HCT116 (cell line): ENCODE measurements at regions not wholly inside any gene's neighbourhood (a gene's known extent, or its start where the extent isn't known, plus 50 kb on each side); places are given as distances from the start of the nearest gene placed in this dataset.

Experiments
- ATAC-seq: fragments of 200-7000 bp; cut with Tn5 transposase; 2 replicates; pipeline ENCODE4 v1.9.1; 2020; ENCODE audit warnings: mild to moderate bottlenecking, moderate library complexity
- BruUV-seq: library from RNA; stranded (reverse); fragments of 400-500 nt; replicated peaks from 2 replicates; lab custom pipeline; 2021; lab: Mats Ljungman, UMichigan
- CTCF ChIA-PET: fragments of 300-600 bp; sonication (Branson Sonifier 250); formaldehyde crosslinking; loops from one replicate; lab custom pipeline; 2021; ENCODE audit warnings: antibody characterized with exemption; lab: Charles Lee
- POLR2A ChIA-PET: fragments of 300-600, 350-600 bp; sonication (Branson Sonifier 250); formaldehyde crosslinking; loops from one replicate; lab custom pipeline; 2021; ENCODE audit warnings: antibody characterized with exemption; lab: Charles Lee
- RAD21 ChIA-PET, 2 experiments: fragments of 300-600 bp; sonication (Branson Sonifier 250); formaldehyde crosslinking; loops; one replicate each; lab custom pipeline; 2023; ENCODE audit warnings: low total read pairs in 2 of 2; ENCODE audit not compliant: uncharacterized antibody in 2 of 2, unreplicated experiment in 2 of 2, low non-redundant PET in 1 of 2; lab: Charles Lee
- DNase-seq: peaks from one replicate; pipeline ENCODE4 v3.0.0-alpha.2; 2010; ENCODE audit warnings: low read depth, low spot score
- H2AFZ ChIP-seq: fragments of 200-600 bp; shearing (Covaris generic), sonication (generic); 2 replicates; pipeline ENCODE4 v1.6.1; 2017; ENCODE audit warnings: low read depth, mixed run types, mixed read lengths, antibody characterized with exemption, low read length; ENCODE audit not compliant: poor library complexity, severe bottlenecking
- H3K27ac ChIP-seq: 2 replicates; pipeline ENCODE4 v1.5.1; 2012; ENCODE audit warnings: low read depth, low read length
- H3K27me3 ChIP-seq: fragments of 200-600 bp; sonication (generic); 2 replicates; pipeline ENCODE4 v1.6.1; 2016; ENCODE audit warnings: mixed run types, low read length, mixed read lengths; ENCODE audit not compliant: insufficient read depth
- H3K36me3 ChIP-seq, 2 experiments: fragments of 200-500 bp in 1 of 2; fragments of 200-600 bp in 1 of 2; sonication (Bioruptor generic) in 1 of 2; sonication (generic) in 1 of 2; 2 replicates each; pipeline versions ENCODE4 v1.5.1 to v1.6.1; 2014 to 2016; ENCODE audit warnings: low read length in 2 of 2, inconsistent platforms in 1 of 2, mixed read lengths in 1 of 2, mixed run types in 1 of 2; ENCODE audit not compliant: insufficient read depth in 2 of 2, control insufficient read depth in 1 of 2
- H3K4me1 ChIP-seq, 2 experiments: fragments of 200-600 bp in 1 of 2; sonication (generic) in 1 of 2; 2 replicates each; pipeline versions ENCODE4 v1.5.1 to v1.6.1; 2012 to 2017; ENCODE audit warnings: low read length in 2 of 2, inconsistent platforms in 1 of 2, mild to moderate bottlenecking in 1 of 2, mixed read lengths in 1 of 2, mixed run types in 1 of 2, moderate library complexity in 1 of 2; ENCODE audit not compliant: insufficient read depth in 2 of 2, control insufficient read depth in 1 of 2
- H3K4me2 ChIP-seq: fragments of 200-600 bp; sonication (generic); 2 replicates; pipeline ENCODE4 v1.6.1; 2017; ENCODE audit warnings: mixed run types, low read length, mixed read lengths
- H3K4me3 ChIP-seq, 2 experiments: fragments of 200-600 bp in 1 of 2; sonication (generic) in 1 of 2; replicated peaks in 1 of 2; 2 replicates each; pipeline ENCODE4 v1.5.1; 2011 to 2016; ENCODE audit warnings: low read length in 2 of 2, control low read depth in 1 of 2, low read depth in 1 of 2, mild to moderate bottlenecking in 1 of 2, mixed read lengths in 1 of 2, mixed run types in 1 of 2
- H3K79me2 ChIP-seq: fragments of 200-600 bp; sonication (generic); 2 replicates; pipeline ENCODE4 v1.6.1; 2017; ENCODE audit warnings: mild to moderate bottlenecking, mixed run types, low read length, moderate library complexity, mixed read lengths; ENCODE audit not compliant: insufficient read depth
- H3K9ac ChIP-seq: fragments of 200-600 bp; sonication (generic); 2 replicates; pipeline ENCODE4 v1.6.1; 2016; ENCODE audit warnings: low read length, mixed read lengths
- H3K9me2 ChIP-seq: fragments of 200-600 bp; sonication (generic), shearing (Covaris generic); 2 replicates; pipeline ENCODE4 v1.6.1; 2017; ENCODE audit warnings: mixed run types, mild to moderate bottlenecking, moderate library complexity; ENCODE audit not compliant: insufficient read depth
- H3K9me3 ChIP-seq, 2 experiments: fragments of 200-500 bp in 1 of 2; fragments of 200-600 bp in 1 of 2; sonication (Bioruptor generic) in 1 of 2; sonication (generic) in 1 of 2; 2 replicates each; pipeline ENCODE4 v1.6.1; 2014 to 2017; ENCODE audit warnings: low read length in 2 of 2, mixed read lengths in 2 of 2, inconsistent platforms in 1 of 2, low read depth in 1 of 2, mild to moderate bottlenecking in 1 of 2, mixed run types in 1 of 2, moderate library complexity in 1 of 2; ENCODE audit not compliant: control insufficient read depth in 1 of 2, insufficient read depth in 1 of 2
- H4K20me1 ChIP-seq: fragments of 200-600 bp; sonication (generic), shearing (Covaris generic); 2 replicates; pipeline ENCODE4 v1.6.1; 2017; ENCODE audit warnings: mixed run types, mild to moderate bottlenecking, moderate library complexity; ENCODE audit not compliant: insufficient read depth
- CEBPB ChIP-seq: IDR thresholded peaks from 2 replicates; pipeline ENCODE4 v1.6.1; 2012; ENCODE audit warnings: low read depth
- EZH2phosphoT487 ChIP-seq: fragments of 200-600 bp; IDR thresholded peaks from 2 replicates; pipeline ENCODE4 v1.6.1; 2018; ENCODE audit warnings: antibody characterized with exemption, borderline replicate concordance
- JUND ChIP-seq: IDR thresholded peaks from 2 replicates; pipeline ENCODE4 v1.6.1; 2012
- POLR2A ChIP-seq: IDR thresholded peaks from 2 replicates; pipeline ENCODE4 v1.7.0; 2011; ENCODE audit warnings: borderline replicate concordance; ENCODE audit not compliant: insufficient read depth, insufficient read length; ENCODE audit errors: extremely low read depth
- RAD21 ChIP-seq: IDR thresholded peaks from 2 replicates; pipeline ENCODE4 v1.6.1; 2012; ENCODE audit warnings: low read depth, mild to moderate bottlenecking
- REST ChIP-seq: IDR thresholded peaks from 2 replicates; pipeline ENCODE4 v1.6.1; 2012; ENCODE audit warnings: low read depth
- SIN3A ChIP-seq: IDR thresholded peaks from 2 replicates; pipeline ENCODE4 v1.6.1; 2012; ENCODE audit warnings: low read depth
- TCF7L2 ChIP-seq: IDR thresholded peaks from 2 replicates; pipeline ENCODE4 v1.7.0; 2011; ENCODE audit warnings: borderline replicate concordance, inconsistent platforms; ENCODE audit not compliant: insufficient read depth, insufficient read length; ENCODE audit errors: extremely low read depth
- YY1 ChIP-seq: IDR thresholded peaks from 2 replicates; pipeline ENCODE4 v1.6.1; 2011; ENCODE audit warnings: low read length, low read depth, moderate library complexity, mild to moderate bottlenecking; ENCODE audit not compliant: insufficient replicate concordance; ENCODE audit errors: extremely low read depth
- ZFX ChIP-seq: fragments of 450-650 bp; IDR thresholded peaks from 2 replicates; pipeline ENCODE4 v1.6.1; 2017
- intact Hi-C: fragments of 100-400 bp; cut with micrococcal nuclease; formaldehyde crosslinking; loops from 2 replicates; pipeline ENCODE4 v1.10.0; 2022

- H3K4me3 ChIP-seq: no peak overlapping the region
- no peaks in the 10 kb centered on the region for H3K27me3 ChIP-seq
- intact Hi-C loops: no loop called here
- ChIA-PET POLR2A (no interaction called here), RAD21 (no interaction called here), CTCF (no interaction called here)
- H3K9me3 ChIP-seq: peaks cover 3 to 5% of the 10 kb centered on the region in 2 experiments; a peak in 2 of 4 replicates
- H3K9ac ChIP-seq: no peak overlapping the region
- ATAC-seq (no peak), DNase-seq (no peak)
- no peak overlapping the region for H3K4me2 ChIP-seq
- BruUV-seq: no TSS peak
- no peak overlapping the region for H3K27ac ChIP-seq
- no peaks in the 10 kb centered on the region for H3K4me1 ChIP-seq
- no peaks in the 10 kb centered on the region for H3K79me2 ChIP-seq
- no peaks in the 10 kb centered on the region for H3K36me3 ChIP-seq
- no peaks in the 10 kb centered on the region for H4K20me1 ChIP-seq
- TF ChIP-seq REST (no peak), YY1 (no peak)
- no peaks in the 10 kb centered on the region for H3K9me2 ChIP-seq
- no peak overlapping the region for H2AFZ ChIP-seq
Observed at GRCh38 chr15:48028712-48029111, 92.1 kb upstream of the SLC24A5 start.

GRCh38 chr15:48029642-48030041 is 91.1 kb upstream of the SLC24A5 start:
- Histone ChIP-seq H3K4me3 (no peak overlapping the region), H4K20me1 (no peaks in the 10 kb centered on the region), H3K9ac (no peak overlapping the region), H3K9me2 (no peaks in the 10 kb centered on the region), H2AFZ (no peak overlapping the region), H3K27ac (no peak overlapping the region), H3K4me2 (no peak overlapping the region), H3K4me1 (no peaks in the 10 kb centered on the region), H3K36me3 (no peaks in the 10 kb centered on the region), H3K27me3 (no peaks in the 10 kb centered on the region), H3K9me3 (peaks cover 3% of the 10 kb centered on the region in 2 experiments; a peak in 1 of 4 replicates), H3K79me2 (no peaks in the 10 kb centered on the region)
- intact Hi-C loops: no loop called here
- DNase-seq: no peak
- ChIA-PET CTCF (no interaction called here), RAD21 (no interaction called here), POLR2A (no interaction called here)
- ATAC-seq: no peak
- TF ChIP-seq SIN3A (no peak), CEBPB (no peak), ZFX (no peak), POLR2A (no peak), RAD21 (no peak), TCF7L2 (no peak), EZH2phosphoT487 (no peak), YY1 (no peak), JUND (no peak)
- no TSS peak for BruUV-seq
